Astrocyte of the hippocampus (primary cell): ENCODE measurements at regions not wholly inside any gene's neighbourhood (a gene's known extent, or its start where the extent isn't known, plus 50 kb on each side); places are given as distances from the start of the nearest gene placed in this dataset.
"Not testable (repeated sequence)": the region's sequence is repeated elsewhere in the genome, so short reads cannot be mapped to it uniquely, and the experiment has no call there.

Experiments
- DNase-seq: peaks from one replicate; pipeline ENCODE4 v3.0.0; 2011; ENCODE audit warnings: low read depth, low spot score

DNA sequence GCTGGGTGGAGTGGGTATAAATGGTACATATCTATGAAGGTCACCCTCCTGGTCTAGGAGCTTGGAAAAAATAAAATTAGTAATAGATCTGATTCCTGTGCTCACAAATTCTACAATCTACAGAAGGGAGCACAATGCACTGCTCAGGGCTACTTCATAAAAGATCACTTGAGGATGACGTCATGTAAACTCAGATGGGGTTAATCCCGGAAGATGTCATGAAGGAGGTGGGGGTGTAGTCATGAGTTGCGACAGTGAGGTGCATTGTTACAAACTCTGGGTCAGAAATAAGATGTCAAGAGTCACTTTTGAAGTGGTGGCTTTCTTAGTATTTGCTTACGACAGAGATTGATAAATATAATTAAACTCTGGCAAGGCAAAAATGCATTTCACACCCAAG is 68.2 kb downstream of the LHX9 start:
- no peak for DNase-seq

DNA sequence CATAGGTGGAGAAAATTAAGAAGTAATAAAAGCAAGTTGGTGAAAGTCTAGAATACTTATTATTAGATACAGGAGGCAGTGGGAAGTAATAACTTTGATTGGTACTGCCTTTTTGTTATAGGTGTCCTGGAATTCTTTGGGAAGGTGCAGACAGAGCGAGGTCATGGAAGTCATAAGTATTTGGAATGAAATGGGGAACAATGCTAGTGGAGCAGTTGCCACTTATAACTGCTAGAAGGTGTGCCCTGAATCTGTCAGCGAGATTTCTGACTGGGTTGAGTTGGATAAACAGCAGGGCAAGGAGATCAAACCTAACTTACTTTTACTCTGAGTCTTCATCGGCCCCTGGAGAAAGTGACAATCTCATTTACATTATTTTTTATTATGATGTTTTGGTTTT is 69.6 kb downstream of the LHX9 start:
- no peak for DNase-seq

DNA sequence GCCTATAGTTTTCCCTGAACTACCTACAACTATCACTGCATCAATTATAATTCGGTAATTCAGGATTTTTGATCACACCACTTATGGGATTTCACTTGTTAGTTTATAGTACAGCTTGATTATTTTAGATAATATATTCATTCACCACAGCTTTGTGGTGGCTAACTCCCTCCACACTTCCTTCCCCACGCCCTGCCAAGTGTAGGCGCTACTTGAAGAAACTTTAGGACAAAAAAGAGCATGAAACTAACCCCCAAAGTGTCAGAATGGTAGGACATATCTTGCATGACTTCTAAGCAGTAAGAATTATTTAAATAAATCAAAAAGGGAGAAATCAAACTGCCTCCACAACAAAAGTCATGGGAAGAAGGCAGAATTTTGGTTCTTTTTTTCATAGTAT is 70.1 kb downstream of the LHX9 start:
- DNase-seq = no peak

DNA sequence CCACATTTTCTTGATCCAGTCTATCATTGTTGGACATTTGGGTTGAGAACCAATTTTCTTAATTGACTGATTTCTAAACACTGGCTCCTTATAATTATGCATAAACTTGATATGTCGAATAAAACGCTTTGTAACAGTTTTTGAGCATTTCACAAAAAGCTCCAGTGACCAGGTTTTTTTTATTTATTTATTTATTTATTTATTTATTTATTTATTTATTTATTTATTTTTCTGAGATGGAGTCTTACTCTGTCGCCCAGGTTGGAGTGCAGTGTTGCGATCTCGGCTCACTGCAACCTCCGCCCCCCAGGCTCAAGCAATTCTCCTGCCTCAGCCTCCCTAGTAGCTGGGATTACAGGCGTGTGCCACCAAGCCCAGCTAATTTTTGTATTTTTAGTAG is 71.4 kb downstream of the LHX9 start:
- DNase-seq = not testable (repeated sequence)

DNA sequence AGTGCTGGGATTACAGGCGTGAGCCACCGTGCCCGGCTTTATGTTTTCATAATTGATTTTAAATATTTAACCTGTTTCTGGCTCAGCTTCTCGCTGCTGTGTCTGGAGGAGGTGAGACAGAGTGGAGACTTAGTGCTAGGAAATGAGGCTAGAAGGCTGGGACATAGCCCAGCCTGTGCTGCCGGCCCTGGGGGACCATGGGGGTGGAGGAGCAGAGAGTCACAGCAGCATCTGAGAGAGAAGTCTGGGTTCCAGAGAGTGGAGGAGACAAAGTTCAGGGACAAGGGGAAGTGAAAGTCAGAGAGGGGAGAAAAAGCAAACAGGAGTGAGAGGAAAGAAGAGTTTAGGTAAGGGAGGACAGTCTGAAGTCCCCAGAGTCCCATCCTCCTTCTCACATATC is 71.9 kb downstream of the LHX9 start:
- no peak for DNase-seq

DNA sequence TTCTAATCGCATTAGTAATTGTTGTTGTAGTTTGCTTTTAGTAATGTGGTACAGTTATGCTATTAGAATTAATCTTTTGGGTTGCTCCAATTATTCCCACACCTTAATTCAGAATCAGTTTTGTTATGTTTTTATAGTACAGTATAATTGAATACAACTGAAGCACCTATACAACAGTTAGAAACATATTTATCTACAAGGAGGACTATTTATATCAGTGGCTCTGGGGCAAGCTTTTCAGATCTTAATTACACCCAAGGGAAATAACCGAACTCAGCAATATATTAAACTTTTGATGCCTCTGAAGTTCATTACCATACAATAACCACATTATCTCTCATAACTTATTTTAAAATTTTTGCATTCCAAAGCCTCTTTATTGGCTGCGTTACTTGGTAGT is 74.4 kb downstream of the LHX9 start:
- no peak for DNase-seq

DNA sequence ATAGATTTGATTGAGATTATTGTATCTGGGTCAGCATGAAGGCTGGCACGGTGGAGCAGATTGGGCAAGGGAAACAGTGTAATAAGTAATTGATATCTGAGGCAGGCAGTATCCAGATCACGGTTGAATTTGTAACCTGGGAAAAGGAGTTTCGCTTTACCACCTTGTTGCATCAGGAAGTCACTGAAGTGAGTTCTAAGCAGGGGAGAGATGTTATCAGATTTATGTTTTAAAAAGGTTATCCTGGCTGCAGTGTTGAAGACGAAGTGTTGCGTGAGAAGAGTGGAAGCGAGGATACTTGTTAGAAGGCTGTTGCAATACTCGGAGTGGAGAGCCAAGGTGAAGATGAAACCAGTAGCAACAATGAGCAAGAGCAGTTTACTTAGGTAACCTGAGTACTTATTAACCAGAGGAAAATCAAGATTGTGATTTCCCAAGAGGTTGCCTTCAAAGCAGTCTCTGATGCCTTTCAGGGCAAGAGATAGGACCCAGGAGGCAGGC is 77.8 kb downstream of the LHX9 start:
- DNase-seq = no peak

DNA sequence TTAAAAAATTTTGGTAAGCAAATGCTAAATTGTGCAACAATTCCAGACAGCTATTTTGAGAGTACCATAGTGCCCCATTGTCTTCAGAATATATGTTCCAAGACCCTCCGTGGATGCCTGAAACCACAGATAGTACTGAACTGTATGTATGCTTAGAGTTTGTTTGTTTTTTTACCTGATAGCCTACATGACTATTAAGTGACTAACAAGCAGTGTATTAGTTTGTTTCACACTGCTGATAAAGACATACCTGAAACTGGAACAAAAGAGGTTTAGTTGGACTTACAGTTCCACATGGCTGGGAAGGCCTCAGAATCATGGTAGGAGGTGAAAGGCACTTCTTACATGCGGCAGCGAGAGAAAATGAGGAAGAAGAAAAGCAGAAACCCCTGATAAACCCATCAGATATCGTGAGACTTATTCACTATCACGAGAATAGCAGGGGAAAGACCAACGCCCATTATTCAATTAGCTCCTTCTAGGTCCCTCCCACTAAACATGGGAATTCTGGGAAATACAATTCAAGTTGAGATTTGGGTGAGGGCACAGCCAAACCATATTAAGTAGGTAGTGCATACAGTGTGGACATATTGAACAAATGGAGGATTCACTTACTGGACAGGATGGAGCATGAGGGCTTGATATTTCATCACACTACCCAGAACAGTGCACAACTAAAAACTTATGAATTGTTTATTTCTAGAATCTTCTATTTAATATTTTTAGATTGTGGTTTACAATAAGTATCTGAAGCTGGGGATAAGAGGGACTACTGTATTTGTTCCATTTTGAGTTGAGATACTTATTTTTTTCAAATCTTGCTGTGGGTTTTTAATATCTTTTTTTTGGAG is 78.5 kb downstream of the LHX9 start:
- DNase-seq = no peak

DNA sequence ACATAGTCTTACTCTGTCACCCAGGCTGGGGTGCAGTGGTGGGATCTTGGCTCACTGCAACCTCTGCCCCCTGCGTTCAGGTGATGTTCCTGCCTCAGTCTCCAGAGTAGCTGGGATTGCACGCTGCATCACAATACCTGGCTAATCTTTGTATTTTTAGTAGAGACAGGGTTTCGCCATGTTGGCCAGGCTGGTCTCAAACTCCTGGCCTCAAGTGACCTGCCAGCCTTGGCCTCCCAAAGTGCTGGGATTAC is 79.0 kb downstream of the LHX9 start:
- not testable (repeated sequence) for DNase-seq

DNA sequence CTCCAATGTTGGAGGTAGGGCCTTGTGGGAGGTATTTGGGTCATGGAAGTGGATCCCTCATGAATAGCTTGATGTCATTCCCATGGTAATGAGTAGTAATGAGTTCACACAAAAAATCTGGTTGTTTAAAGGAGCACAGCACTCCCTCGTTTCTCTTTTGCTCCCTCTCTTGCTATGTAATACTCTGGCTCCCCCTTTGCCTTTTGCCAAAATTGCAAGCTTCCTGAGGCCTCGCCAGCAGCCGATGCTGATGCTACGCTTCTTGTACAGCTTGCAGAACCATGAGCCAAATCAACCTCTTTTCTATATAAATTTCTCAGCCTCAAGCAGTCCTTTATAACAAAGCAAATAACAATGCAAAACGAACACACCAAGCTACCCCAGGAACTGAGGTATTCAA is 80.9 kb downstream of the LHX9 start:
- DNase-seq = no peak

DNA sequence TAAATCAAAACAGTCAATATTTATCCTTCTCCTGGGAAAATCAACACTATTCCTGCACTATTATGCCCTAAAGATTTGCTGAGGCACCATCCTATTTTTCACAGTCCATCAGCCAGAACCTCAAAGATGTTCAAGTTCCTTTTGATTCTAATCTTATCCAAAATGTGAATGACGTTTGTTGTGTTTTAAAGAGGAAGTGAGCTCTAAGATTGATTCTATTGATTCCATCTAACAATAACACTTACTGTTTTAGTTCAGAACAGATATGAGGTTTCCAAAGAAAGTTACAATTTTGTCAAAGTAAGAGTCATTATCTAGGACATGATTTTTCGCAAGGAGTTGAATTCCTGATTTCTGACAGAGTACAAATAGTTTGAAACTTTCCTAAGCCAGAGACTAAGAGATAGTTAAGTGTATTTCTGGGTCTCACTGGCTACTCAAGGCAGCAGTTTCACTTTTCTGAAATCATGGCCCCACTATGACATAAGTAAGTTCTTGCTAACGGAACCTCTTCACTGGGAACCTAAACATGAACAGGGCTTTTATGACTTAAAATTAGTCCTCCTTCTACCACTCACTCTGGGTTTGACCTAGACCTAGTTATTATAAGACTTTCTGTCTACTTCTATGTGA is 84.7 kb downstream of the LHX9 start:
- no peak for DNase-seq

DNA sequence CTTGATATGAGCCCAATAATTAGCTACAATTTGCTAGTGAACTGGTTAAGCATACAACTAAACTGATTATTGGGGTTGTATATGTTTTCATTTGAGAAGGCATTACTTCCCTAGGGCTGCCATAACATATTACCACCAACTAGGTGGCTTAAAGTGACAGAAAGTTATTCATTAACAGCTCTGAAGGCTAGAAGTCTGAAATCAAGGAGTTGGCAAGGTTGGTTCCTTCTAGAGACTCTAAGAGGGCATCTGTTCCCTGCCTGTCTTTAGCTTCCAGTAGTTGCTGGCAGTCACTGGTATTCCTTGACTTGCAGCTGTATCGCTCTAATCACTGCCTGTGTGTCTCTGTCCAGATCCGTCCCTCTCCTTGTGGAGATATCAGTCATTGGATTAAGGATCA is 86.3 kb downstream of the LHX9 start:
- DNase-seq = no peak

DNA sequence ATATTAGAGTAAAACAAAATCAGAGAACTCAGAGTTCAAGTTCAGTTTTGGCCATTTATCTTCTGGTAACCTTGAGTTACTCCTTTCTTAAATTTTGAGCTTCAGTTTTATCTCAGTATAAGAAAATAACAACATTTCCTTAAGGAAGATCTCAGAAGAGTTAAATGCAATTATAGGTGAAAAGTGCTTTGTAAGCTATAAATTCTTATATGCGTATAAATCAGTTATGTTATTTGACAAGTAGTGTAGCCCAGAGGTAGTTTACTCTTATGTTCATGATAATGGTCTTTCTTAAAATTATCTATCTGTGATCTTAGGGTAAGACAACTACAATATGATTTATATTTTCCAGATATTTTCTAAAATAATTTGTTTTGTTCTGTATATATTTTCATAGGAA is 89.8 kb downstream of the LHX9 start:
- no peak for DNase-seq

DNA sequence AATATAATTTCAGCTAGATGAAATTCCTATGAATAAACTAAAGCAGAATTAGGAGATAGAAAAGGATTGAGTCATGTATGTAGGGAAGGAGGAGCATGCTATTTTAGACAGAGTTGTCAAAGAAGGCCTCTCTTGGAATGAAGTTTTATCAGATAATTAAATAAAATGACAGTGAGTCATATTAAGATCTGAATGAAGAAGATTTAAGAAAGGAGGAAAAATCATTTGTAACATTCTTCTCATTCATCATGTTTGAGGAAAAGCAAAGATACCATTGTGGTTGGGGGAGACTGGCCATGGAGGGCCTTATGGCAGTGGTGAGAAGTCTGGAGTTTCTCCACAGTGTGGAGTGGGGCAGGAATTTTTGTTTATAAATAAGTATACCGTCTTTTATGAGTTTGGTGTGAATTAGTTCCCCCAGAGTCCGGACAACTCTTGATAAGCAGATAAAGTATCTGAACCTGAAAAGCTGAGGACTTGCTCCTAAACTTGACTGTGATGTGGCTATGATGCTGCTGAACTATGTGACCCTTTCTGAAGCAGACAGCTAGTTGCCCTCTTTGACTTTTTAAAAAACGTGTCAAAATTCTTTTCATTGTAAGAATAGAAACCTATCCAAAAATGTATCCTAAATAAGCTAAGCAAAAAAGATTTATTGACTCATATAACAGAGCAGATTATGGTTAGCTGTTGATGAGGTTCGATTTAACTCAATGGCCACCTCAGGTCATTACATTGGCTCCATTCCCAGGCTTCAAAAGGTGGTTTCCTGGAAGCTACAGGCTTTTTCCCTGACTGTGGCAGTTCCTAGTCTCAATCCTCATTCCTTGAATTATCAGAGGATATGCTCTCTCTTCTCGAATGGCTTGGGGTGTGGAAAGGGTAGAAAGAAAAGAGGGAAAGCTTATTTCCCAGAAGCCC is 90.8 kb downstream of the LHX9 start:
- DNase-seq = no peak

DNA sequence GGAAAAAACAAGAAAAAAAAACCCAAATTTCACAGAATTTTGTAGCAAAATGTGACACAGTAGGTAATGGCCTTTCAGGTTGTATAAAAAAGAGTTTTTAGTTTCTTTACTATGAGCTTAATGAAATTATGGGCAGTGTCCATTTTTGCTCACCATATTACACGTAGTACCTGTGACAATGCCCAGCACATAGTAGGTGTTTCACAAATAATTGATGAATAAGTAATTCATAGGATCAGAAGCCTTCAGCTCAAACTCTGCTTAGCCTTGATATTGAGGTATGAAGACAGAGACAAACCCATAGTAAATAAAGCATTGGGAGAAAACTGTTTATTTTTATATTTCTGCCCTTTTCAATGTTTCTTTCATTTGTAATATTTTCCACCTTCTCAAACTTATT is 97.2 kb downstream of the LHX9 start:
- no peak for DNase-seq

DNA sequence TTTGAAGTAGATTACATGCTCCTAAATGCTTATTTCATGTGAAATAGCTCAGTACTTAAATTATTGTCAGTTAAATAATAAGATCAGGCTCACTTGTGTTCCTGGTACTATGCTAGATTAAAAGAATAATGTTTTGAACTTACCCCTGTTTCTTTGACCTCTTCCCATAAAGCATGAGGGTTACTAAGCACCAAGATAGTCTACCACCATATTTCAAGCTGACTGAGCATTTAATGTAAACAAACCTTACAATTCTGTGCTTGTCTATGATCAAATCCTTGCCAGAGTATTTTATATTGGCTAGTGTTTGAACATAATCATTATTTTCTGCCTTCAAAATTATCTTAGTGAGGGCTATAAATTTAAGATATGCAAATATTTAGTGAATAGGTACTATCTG is 98.1 kb downstream of the LHX9 start:
- DNase-seq = no peak

DNA sequence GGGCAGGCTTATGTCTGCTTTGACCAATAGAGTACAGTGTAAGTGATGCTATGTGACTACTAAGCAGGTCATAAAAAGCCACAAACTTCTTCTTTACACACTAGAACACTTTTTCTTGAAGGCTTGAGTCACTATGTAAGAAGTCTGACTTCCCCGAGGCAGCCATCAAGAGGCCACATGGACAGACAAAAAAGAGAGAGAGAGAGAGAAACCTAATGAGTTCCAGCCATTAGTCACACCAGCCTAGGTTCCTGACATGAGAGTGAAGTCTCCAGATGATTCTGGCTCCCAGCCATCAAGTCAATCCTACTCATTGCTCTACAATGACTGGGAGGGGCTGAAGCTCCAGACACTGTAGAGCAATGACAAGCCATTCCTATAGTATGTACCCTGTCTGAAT is 101.4 kb downstream of the LHX9 start:
- DNase-seq = peak; percentile 61

DNA sequence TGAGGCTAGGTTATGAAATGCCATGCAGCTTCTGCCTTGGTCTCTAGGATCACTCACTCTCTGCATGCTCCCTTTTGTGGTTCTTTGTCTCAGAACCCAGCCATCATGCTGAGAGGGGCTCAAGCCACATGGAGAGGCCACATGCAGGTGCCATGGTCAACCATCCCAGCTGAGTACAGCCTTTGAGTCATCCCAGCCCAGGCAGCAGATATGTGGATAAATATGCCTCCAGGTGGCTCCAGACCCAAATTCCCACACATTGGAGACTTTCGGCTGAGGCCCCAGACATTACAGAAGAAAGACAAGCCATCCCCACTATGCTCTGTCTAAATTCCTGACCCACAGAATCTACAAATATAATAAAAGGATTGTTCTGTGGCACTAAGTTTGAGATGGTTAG is 102.0 kb downstream of the LHX9 start:
- DNase-seq = no peak

DNA sequence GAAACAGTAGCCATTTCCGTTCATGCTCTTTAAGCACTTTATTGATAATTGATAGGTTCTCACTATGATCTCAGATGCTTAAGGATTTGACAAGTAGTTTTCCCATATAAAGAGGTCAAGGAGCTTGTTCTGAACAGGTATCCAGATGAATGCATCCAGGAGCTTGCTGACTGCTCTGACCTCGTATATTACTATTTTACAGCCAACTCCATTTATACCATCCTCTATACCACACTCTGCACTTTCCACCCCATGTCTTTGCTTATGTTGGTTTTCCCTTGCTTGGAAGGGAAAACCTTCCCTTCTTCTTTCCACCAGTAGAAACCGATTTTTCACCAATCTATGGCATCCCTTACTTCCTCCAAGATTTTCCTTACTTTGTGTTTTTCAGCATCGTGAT is 107.2 kb downstream of the LHX9 start:
- DNase-seq = no peak

DNA sequence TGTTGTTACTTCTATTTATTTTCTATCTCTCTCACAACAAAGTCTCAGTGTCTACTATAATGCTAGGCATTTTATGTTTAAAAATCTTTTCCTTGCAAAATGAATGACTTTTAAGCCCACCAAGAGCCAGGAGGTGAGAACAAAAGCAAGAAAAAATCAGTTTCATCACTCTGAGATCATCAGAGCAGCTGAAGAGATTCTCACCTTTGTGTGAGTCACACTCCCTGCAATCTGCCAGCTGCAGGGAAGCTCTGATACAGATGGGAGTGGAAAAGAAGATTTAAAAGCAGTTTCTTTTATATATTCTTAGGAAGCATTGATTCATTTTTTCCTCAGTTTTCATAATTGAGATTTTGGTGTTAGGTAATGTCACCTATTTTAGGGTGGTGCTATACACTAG is 107.6 kb downstream of the LHX9 start:
- no peak for DNase-seq

DNA sequence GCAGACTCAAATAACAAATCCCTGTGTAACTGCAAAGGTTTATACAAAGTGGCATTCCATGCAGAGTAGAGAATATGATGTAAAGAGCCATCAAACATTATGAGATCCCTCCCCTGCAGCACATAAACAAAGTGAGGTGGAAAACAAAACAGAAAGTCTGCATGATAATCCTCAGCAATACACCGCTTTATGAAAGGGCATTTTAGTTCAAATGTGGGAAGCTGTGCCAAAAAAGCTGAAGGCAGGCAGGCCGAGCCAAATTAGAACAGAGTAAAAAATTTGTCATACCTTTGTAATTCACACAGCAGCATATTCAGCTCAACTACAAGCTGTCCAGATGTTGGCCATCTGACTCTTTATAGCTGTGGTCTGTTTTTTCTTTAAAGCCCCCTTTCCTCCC is 113.5 kb downstream of the LHX9 start:
- no peak for DNase-seq

DNA sequence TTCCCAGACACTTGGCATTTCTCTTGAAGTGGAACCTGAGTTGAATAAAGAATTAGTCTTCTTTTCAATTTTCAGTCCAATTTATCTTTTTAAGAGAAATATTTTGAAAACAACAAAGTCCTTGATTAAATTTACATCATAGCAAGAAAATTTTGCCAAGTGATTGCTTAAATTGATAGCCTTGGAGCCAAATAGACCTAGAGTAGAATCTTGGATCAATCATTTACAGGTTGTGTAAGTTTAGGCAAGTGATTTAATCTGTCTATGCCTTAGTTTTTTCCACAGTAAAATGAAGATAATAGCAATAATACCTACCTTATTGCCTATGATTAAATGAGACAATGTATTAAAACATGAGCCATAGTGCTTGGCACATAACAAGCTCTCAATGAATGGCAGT is 113.9 kb downstream of the LHX9 start:
- no peak for DNase-seq

DNA sequence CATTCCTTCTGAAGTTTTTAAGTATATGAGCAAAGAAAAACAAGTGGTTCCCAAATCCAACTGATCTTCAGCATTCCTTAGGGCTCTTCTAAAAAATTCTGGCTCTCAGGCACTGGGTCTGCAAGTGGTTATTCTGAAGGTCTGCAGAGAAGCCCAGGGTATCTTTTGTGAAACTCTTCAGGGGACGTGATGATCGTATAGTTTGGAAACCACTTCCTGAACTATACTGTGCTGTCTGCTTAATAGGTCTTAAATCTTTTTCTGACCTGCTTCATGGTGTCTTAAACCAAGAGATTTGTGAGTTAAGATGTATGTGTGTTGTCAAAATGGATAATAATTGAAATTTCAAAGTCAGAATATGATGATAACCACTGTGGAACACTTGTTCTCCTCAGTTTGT is 115.5 kb downstream of the LHX9 start:
- DNase-seq = no peak
